ENCODE measurements at regions not wholly inside any gene's neighbourhood (a gene's known extent, or its start where the extent isn't known, plus 50 kb on each side); places are given as distances from the start of the nearest gene placed in this dataset.
"Not testable (repeated sequence)": the region's sequence is repeated elsewhere in the genome, so short reads cannot be mapped to it uniquely, and the experiment has no call there.

- DNase-seq, result no peak
These were observed 920.9 kb upstream of the GJE1 start for GRCh38 chr6:141211845-141212244.

DNA sequence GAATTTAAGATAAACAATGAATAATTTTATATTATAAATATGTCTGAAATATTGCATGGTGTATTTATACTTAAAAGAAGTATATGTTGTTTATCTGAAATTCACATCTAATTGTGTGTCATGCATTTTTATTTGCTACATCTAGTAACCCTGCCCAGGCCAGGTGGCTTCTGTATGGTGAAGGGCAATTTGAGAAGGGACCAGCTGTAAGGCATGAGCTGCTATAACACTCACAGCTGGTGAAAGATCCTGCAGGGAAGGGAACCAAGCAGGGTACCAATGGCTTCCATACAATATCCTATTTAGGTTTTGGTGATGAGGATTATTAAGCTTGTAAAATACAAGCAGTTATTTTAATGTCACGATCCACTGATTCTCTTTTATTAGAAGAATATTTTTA lies 921.8 kb upstream of the GJE1 start:
- no peak for DNase-seq

DNA sequence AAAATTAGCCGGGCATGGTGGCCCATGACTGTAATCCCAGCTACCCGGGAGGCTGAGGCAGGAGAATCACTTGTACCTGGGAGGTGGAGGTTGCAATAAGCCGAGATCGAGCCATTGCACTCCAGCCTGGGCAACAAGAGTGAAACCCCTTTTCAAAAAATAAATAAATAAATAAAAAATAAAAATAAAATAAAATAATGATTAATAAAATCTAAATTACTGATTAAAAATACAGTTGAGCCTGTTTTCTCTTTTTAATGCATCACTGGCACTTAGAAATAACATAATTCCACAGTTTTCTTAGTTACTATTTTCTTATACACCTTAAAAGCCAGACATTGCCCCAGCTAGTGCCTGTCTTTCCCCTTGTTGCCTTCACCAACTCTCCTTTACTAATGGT lies 922.8 kb upstream of the GJE1 start:
- DNase-seq, result no peak

DNA sequence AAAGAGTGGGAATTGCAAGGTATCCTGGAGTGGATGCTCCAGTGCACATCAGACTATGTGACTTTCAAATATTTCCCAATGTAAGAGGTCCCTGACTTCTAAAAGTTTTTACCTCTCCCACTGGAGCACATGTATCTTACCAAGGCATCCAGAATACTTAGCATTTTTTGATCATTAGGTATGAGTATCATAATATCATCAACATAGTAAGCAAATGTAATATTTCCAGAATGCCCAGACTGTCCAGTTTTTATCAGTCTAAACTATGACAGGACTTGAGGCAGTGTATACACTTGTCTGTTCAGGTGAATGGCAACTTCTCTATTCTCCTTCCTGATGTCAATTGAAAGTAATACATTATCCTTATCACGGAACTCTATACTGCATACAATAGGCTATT lies 924.6 kb upstream of the GJE1 start:
- DNase-seq, result no peak

DNA sequence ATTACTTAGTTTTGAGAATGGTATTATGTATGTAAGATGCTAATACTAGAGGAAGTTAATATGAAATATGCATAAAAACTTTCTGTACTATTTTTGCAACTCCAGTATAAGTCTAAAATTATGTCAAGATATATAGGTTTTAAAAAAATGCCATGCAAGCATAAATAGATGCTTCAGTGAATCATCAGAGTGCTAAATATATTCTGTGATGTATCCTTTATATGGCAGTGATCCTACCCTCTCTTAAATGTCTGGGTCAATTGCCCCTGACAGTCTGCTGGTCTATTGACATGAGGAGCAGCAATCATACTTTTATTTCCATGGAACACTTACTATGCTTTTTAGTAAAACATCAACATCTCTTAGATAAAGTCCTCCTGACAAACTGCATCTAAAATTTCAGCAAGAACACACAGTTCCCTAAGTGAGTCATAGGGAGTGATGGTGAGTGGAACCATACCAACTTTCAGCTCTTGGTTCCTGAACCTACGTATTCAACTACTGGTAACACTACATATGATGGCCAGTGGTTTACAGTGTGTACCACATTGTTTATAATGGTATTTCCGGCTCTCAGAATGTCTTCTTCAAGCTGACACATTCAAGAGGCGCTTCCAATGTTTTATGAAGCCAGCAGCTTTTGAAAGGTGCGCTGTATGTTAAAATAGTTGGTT lies 928.7 kb upstream of the GJE1 start:
- no peak for DNase-seq

- no peak for DNase-seq
These were observed 930.1 kb upstream of the GJE1 start for GRCh38 chr6:141202626-141203025.

DNA sequence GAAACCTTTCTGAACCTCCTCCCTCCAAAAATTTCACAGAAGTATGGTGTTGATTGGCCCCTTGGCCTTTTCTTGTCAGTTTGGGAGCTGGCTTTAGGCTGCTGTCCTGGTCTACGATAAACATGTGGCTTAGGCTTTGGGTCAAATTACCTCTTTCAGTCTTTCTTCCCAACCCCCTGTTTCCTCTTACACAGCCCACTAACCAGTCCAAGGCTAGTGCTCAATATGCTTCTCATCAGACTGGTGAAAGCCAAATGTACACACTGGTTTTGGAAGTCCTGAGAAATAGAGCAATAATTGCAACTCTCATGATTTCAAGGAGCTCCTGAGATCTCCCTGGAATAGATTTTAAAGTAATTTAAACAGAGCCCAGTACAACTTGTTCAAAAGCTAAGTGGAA lies 933.7 kb upstream of the GJE1 start:
- no peak for DNase-seq

- DNase-seq, result no peak
These were observed 937.4 kb upstream of the GJE1 start for GRCh38 chr6:141195251-141195832.

GRCh38 chr6:141183368-141183767 lies 949.4 kb upstream of the GJE1 start:
- no peak for DNase-seq

- DNase-seq, result not testable (repeated sequence)
These were observed 957.3 kb upstream of the GJE1 start for GRCh38 chr6:141175458-141175857.

DNA sequence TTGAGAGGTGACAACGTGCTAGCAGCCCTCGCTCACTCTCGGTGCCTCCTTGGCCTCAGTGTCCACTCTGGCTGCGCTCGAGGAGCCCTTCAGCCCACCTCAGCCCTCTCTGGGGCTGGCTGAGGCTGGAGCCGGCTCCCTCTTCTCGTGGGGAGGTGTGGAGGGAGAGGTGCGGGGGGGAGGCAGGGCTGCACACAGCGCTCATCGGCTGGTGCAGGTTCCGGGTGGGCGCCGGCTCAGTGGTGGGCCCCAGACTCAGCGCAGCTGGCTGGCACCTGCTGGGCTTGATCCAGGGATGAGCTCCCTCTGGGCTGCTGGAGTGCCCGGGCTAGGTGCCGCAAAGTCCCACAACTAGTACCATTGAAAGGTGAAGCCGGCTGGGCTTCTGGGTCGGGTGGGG lies 957.8 kb upstream of the GJE1 start:
- DNase-seq, result no peak

- DNase-seq, result no peak
These were observed 959.2 kb upstream of the GJE1 start for GRCh38 chr6:141173529-141173928.

- DNase-seq, result no peak
These were observed 963.3 kb upstream of the GJE1 start for GRCh38 chr6:141169419-141169818.

GRCh38 chr6:141167945-141168344 lies 964.8 kb upstream of the GJE1 start:
- no peak for DNase-seq

GRCh38 chr6:141165002-141165665 lies 967.6 kb upstream of the GJE1 start:
- DNase-seq, result no peak

DNA sequence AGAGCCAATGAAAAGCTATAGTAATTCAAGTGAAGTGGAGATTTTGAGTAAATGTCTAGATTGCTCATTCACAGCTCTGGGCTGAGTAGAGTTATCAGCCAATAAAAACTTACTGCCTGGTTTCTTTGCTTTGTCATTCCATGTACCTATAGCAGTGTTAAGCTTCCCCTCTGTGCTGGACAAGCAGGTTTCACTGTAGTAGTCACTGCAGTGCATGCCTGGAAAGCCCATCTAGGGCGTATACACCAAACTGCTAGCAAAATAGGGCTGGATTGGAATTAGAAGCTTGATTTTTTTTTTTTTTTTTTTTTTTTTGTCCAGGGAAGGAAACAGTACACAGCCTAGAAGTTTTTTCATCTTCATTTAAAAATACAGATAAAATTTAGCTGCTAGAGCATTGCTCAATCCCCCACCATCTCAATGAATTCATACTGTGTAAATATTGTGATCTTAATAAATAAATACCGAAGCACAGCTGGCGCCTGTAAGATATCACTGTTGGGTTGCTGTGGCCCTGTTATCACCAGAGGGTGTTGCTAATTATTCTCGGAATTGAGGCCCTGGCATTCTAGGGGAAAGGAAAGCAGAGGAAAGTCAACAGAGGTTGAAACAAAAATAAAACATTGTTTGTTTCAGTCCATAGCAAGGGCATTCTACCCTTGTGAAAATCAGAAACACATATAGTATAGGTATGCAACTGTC lies 968.5 kb upstream of the GJE1 start:
- no peak for DNase-seq

DNA sequence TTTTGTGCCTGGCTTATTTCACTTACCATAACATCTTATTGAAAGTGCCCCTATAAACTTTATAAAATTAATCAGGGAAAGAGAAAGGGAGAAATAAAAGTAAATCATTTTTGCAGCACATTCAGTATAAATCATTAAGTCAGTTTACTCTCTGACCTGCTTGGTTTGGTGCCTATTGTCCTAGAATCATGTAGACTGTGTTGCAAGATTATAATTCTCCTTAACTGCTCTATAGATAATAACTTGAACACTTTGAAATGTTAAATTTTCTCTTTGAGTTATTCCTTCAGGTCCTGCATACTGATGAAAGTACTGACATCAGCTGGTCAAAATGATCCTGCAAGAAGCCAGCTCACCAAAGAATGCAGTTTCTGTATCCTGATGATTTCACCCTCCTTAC lies 969.6 kb upstream of the GJE1 start:
- DNase-seq, result no peak

DNA sequence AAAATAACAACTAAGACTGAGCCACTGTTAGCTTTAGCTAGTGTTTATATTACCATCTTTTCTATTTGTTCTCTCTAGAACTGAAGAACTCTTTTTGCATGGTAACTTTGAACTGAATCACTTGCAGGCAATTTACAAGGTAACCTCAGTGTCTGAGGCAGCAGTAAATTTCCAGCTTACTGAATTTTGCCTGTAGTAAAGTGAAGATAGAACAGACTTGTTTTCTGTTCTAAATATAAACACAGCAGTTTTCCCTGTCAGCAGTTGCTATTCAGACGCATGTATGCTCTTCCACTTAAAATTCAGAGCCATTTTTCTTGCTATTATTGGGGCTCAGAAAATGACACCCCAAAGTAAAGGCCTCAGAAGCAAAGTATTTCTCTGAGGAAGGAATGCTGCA lies 974.0 kb upstream of the GJE1 start:
- DNase-seq, result no peak

- no peak for DNase-seq
These were observed 979.2 kb upstream of the GJE1 start for GRCh38 chr6:141153563-141153962.

DNA sequence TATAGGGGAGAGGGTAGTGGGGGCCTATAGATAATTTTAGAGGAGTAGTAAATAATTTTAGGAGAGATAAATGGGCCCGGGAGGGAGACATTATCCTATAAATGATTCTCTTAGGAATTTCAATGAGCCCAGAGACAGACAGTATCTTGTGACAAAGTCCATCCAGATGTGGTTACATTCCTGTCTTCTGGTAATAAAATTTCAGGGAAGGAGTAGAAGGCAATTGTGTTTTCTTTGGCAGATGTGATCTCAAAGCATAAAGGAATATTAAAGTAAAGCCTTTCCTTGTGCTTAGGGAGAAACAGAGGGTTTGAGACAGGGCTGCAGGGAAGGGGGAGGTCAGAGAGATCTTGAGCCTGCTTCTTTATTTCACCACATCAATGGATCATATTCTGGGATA lies 979.8 kb upstream of the GJE1 start:
- DNase-seq, result no peak

- DNase-seq, result no peak
These were observed 980.9 kb upstream of the GJE1 start for GRCh38 chr6:141151710-141152417.

DNA sequence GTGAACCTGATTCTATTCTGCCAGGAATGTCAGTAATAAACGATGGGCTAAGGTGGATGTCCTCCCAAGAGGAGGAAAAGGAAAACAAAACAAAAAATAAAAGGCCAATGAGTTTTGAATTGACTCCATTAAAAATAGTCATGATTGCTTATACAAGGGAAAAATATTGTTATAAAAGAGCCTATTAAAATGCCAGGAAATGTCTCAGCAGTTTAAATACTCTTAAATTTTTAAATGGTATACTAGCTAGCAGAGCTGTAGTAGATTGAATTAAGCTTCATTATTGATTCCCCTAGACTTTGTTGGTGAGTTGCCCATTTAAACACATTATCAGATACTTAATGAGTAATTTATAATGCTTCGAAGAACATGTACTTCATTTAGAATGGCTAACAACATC lies 990.9 kb upstream of the GJE1 start:
- DNase-seq, result no peak

GRCh38 chr6:141140905-141141304 lies 991.8 kb upstream of the GJE1 start:
- no peak for DNase-seq

Measured in NCI-H1436 treated with DMSO at 0.1 percent for 48 hours (cell line).